Calu3 (cell line): ENCODE measurements at regions not wholly inside any gene's neighbourhood (a gene's known extent, or its start where the extent isn't known, plus 50 kb on each side); places are given as distances from the start of the nearest gene placed in this dataset.

ENCODE experiments used
- BruUV-seq: library from RNA; stranded (reverse); fragments of 400-500 nt; replicated peaks from 2 replicates; lab custom pipeline; 2021; lab: Mats Ljungman, UMichigan
- CTCF ChIA-PET: fragments of 300-600 bp; sonication (Branson Sonifier 250); formaldehyde crosslinking; loops from one replicate; lab custom pipeline; 2022; ENCODE audit warnings: antibody characterized with exemption; lab: Charles Lee
- DNase-seq: peaks from one replicate; pipeline ENCODE4 v3.0.0; 2022
- H3K27ac Mint-ChIP-seq: one replicate; pipeline ENCODE4 v1.8.0; 2022; ENCODE audit warnings: mixed read lengths; ENCODE audit not compliant: unreplicated experiment
- H3K27me3 Mint-ChIP-seq: one replicate; pipeline ENCODE4 v1.8.0; 2022; ENCODE audit warnings: mixed read lengths; ENCODE audit not compliant: unreplicated experiment
- H3K36me3 Mint-ChIP-seq: one replicate; pipeline ENCODE4 v1.8.0; 2022; ENCODE audit warnings: mild to moderate bottlenecking, moderate library complexity, mixed read lengths; ENCODE audit not compliant: insufficient read depth, unreplicated experiment
- H3K4me1 Mint-ChIP-seq: one replicate; pipeline ENCODE4 v1.8.0; 2022; ENCODE audit warnings: mild to moderate bottlenecking, low read depth, mixed read lengths; ENCODE audit not compliant: unreplicated experiment
- H3K4me3 Mint-ChIP-seq: one replicate; pipeline ENCODE4 v1.8.0; 2022; ENCODE audit warnings: mild to moderate bottlenecking, low read depth, moderate library complexity, mixed read lengths; ENCODE audit not compliant: unreplicated experiment
- H3K9me3 Mint-ChIP-seq: one replicate; pipeline ENCODE4 v1.8.0; 2022; ENCODE audit warnings: low read depth, mixed read lengths; ENCODE audit not compliant: unreplicated experiment
- CTCF ChIP-seq: fragments of 200-600 bp; IDR thresholded peaks from one replicate; pipeline ENCODE4 v1.8.0; 2022; ENCODE audit warnings: antibody characterized with exemption; ENCODE audit not compliant: unreplicated experiment
- intact Hi-C: fragments of 100-400 bp; cut with micrococcal nuclease; formaldehyde crosslinking; loops from one replicate; pipeline ENCODE4 v1.10.0; 2022; ENCODE audit not compliant: unreplicated experiment

DNA sequence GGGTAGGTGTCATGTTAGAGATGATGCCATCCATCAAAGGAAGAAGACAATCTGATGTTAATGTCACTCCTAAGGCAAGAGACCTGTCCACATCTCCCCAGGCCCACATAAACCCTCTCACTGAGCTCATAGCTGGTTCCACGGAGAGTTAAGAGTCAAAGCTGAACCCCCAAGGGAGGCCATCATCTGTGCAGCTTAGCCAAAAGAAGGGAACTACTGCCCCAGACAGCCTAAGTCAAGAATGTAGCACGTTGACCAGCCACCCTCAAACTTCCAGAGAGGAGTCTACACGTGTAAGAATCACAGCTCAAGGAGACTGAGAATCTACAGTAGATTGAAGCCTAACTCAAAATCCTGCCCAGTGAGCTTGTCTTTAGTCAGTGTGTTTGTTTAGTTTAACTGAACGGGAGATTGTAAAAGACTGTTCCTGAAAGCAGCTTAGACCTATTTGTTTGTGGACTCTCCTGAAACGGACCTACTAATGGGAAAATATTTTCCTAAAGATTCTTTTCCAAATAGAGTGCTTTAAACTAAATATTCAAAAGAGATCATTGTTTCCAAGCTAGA, 192.7 kb upstream of the NFE2L3 start:
- Mint-ChIP-seq H3K4me3 (no peak overlapping the region), H3K27me3 (peaks cover 45% of the 10 kb centered on the region), H3K36me3 (no peaks in the 10 kb centered on the region), H3K4me1 (peaks cover 3% of the 10 kb centered on the region), H3K27ac (no peak overlapping the region), H3K9me3 (peaks cover 2% of the 10 kb centered on the region)
- intact Hi-C loops, result loop anchor here (10.0 kb wide), 1 partner anchor 196 kb away; the partner anchor contains the start of gene NFE2L3
- BruUV-seq, result no TSS peak
- no peak for DNase-seq
- no peak for TF ChIP-seq CTCF
- CTCF ChIA-PET, result interaction anchor here (0.5 to 1.0 kb wide), 2 partner anchors 16 to 193 kb away, joined by 3 read pairs; partner anchors contain the start of gene NFE2L3

DNA sequence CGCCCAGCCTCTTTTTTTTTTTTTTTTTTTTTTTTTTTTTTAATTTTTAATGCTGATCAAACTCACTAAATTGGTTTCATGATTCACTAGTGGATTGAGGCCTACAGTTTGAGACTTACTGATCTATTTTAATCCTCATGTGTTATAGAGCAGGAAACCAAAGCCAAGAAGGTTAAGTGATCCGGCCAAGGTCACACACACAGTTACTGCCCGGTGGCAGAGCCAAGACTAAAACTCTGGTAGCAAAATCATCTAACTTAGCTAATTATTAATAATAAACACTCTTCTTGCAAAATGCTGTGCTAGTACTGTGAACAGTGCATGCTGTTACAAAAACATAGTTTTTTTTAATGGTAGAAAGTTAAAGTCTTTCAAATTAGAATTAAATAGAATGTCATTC, 188.3 kb upstream of the NFE2L3 start:
- Mint-ChIP-seq H3K4me1 (peaks cover 20% of the 10 kb centered on the region), H3K27me3 (peaks cover 90% of the 10 kb centered on the region), H3K36me3 (no peaks in the 10 kb centered on the region), H3K27ac (no peak overlapping the region), H3K9me3 (peaks cover 2% of the 10 kb centered on the region), H3K4me3 (no peak overlapping the region)
- BruUV-seq, result no TSS peak
- TF ChIP-seq CTCF, result no peak
- DNase-seq, result no peak
- CTCF ChIA-PET, result interaction anchor here (0.6 to 0.7 kb wide), 2 partner anchors 45 kb away, joined by 4 to 10 read pairs; no protein-coding TSS in a partner anchor
- intact Hi-C loops, result no loop called here

DNA sequence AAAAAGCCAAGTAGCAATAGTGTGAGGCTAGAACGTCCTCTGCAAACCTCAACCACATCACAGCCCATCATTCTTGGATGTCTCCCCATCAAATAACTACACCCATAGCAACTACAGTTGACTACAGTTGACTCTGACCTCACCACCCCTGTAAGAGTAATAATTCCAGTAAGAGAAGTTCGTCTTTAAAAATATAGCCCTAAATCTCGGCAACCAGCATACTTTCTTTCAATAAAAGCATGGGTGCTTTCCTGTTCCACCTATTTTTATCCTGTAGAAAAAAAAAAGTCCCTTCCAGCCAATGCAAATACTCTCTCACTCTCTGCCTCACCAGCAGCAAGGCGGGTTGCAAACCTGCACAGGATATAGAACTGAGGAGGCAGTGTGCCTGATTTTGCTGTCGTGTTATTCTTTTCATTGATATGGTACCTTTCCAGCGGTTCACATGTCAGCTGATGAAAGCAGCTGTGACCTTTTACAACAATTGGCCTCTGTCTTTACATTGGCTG, 187.5 kb upstream of the NFE2L3 start:
- Mint-ChIP-seq H3K9me3 (peaks cover 2% of the 10 kb centered on the region), H3K27me3 (peaks cover 90% of the 10 kb centered on the region), H3K4me1 (peaks cover 20% of the 10 kb centered on the region), H3K36me3 (no peaks in the 10 kb centered on the region), H3K27ac (no peak overlapping the region), H3K4me3 (no peak overlapping the region)
- CTCF ChIA-PET, result no interaction called here
- intact Hi-C loops, result no loop called here
- DNase-seq, result no peak
- TF ChIP-seq CTCF, result no peak
- BruUV-seq, result no TSS peak

DNA sequence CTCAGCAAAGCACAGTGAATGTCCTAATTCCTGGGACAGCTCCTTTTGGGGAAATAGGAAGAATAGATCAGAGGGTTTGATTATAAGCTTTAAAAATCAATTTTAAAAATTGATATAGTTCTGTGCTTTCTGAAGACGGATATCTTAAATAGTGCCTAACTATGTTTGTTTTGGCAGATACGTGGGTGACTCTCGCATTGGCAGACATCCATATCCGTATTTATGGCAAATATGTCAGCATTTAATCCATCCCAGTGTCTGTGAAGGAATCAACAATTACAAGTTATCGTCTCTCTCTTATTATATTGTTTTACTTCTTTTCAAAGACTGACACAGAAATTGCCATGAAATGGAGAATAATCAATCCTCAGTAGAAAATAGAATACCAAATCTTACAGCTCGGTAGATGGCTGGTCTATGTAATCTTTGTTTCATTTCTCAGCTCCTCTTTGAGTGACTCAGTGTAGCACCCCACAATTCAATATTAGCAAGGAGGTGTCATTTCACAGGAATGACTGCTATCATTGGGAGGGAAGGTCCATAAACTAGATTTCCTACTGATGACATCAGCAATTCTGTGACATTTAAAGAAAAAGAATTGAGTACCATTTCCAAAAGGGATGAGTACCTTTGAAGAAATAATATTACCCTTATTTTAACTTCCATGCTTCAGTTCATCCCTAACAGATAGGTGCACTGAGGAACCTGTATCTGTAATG, 186.4 kb upstream of the NFE2L3 start:
- H3K4me1 Mint-ChIP-seq, result peaks cover 20% of the 10 kb centered on the region
- peaks cover 84% of the 10 kb centered on the region for H3K27me3 Mint-ChIP-seq
- no TSS peak for BruUV-seq
- no peak overlapping the region for H3K27ac Mint-ChIP-seq
- peaks cover 2% of the 10 kb centered on the region for H3K9me3 Mint-ChIP-seq
- no peak overlapping the region for H3K4me3 Mint-ChIP-seq
- intact Hi-C loops, result no loop called here
- DNase-seq, result no peak
- CTCF ChIA-PET, result interaction anchor here (0.6 kb wide), 1 partner anchor 43 kb away, joined by 5 read pairs; no protein-coding TSS in a partner anchor
- no peak for TF ChIP-seq CTCF
- H3K36me3 Mint-ChIP-seq, result no peaks in the 10 kb centered on the region
